ENCODE measurements at regions not wholly inside any gene's neighbourhood (a gene's known extent, or its start where the extent isn't known, plus 50 kb on each side); places are given as distances from the start of the nearest gene placed in this dataset.

DNA sequence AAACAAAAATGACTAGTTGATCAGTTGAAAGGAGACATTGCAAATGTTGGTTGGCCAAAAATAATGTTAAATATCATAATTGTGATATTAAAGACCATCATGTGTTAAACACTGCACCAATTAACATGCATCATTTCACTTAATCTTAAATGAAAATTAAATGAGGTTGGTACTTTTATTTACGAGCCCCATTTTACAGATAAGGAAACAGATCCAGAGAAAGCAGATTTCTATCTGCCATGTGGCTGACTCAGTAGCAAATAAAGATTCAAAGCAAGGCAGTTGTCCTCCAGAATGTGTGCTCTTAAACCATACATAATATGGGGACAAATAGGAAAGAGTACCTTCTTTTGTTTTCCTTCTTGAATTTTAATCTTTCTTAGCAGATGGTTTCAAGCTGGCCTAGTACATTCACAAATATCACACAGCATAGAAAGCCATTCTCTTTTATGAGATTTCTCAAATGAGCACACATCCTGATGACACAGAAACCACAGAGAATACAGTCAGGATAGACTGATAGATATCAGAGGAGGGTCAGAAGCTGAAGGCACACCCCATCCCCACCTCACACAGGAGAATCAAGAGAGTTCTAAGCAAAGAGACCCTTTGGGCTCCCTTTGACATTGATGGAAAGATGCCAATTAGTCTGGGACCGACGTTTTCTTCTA, 647.9 kb upstream of the CAMK1G start:
- TF ChIP-seq, protein P1, sequence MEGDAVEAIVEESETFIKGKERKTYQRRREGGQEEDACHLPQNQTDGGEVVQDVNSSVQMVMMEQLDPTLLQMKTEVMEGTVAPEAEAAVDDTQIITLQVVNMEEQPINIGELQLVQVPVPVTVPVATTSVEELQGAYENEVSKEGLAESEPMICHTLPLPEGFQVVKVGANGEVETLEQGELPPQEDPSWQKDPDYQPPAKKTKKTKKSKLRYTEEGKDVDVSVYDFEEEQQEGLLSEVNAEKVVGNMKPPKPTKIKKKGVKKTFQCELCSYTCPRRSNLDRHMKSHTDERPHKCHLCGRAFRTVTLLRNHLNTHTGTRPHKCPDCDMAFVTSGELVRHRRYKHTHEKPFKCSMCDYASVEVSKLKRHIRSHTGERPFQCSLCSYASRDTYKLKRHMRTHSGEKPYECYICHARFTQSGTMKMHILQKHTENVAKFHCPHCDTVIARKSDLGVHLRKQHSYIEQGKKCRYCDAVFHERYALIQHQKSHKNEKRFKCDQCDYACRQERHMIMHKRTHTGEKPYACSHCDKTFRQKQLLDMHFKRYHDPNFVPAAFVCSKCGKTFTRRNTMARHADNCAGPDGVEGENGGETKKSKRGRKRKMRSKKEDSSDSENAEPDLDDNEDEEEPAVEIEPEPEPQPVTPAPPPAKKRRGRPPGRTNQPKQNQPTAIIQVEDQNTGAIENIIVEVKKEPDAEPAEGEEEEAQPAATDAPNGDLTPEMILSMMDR (IDR thresholded peaks at IDR 0.05) = no peak
- TF ChIP-seq POLR2A (IDR thresholded peaks at IDR 0.05; ENCODE audit: low read depth) = no peak
